ENCODE measurements at regions not wholly inside any gene's neighbourhood (a gene's known extent, or its start where the extent isn't known, plus 50 kb on each side); places are given as distances from the start of the nearest gene placed in this dataset.

- Histone ChIP-seq H3K4me1 (peaks cover 0 to 5% of the 10 kb centered on the region in 2 donors), H3K27ac (no peak overlapping the region), H3K9me3 (peaks cover 0 to 3% (median 0%) of the 10 kb centered on the region in 3 donors), H3K36me3 (no peaks in the 10 kb centered on the region), H3K27me3 (no peaks in the 10 kb centered on the region), H3K4me3 (no peak overlapping the region)
- intact Hi-C loops (cut with DNase I; ENCODE audit: low total_unique reads): loop anchor here (10.0 kb wide), 1 partner anchor 1416 kb away; the partner anchor contains the start of gene NRP2
- TF ChIP-seq CTCF (IDR thresholded peaks at IDR 0.05 in 4 of 5, conservative IDR thresholded peaks at IDR 0.05 in 1 of 5) (no peak), POLR2A (IDR thresholded peaks at IDR 0.05) (no peak)
- in situ Hi-C loops (cut with MboI; ENCODE audit: low sequenced_read_pairs in 4 of 4): no loop called here
- no peak for DNase-seq
- no peak for ATAC-seq
Observed at GRCh38 chr2:204268458-204268857, 276.8 kb upstream of the PARD3B start.

GRCh38 chr2:204268971-204269370 lies 276.3 kb upstream of the PARD3B start:
- Histone ChIP-seq H3K36me3 (no peaks in the 10 kb centered on the region), H3K4me3 (no peak overlapping the region), H3K4me1 (peaks cover 0 to 5% of the 10 kb centered on the region in 2 donors), H3K27ac (no peak overlapping the region), H3K27me3 (no peaks in the 10 kb centered on the region), H3K9me3 (peaks cover 0 to 3% (median 0%) of the 10 kb centered on the region in 3 donors)
- TF ChIP-seq POLR2A (IDR thresholded peaks at IDR 0.05) (no peak), CTCF (IDR thresholded peaks at IDR 0.05 in 4 of 5, conservative IDR thresholded peaks at IDR 0.05 in 1 of 5) (no peak)
- ATAC-seq: no peak
- in situ Hi-C loops (cut with MboI; ENCODE audit: low sequenced_read_pairs in 4 of 4): no loop called here
- DNase-seq: no peak
- intact Hi-C loops (cut with DNase I; ENCODE audit: low total_unique reads): loop anchor here (10.0 kb wide), 1 partner anchor 1416 kb away; the partner anchor contains the start of gene NRP2

- Histone ChIP-seq H3K4me3 (no peak overlapping the region), H3K27me3 (no peaks in the 10 kb centered on the region), H3K36me3 (no peaks in the 10 kb centered on the region), H3K4me1 (peaks cover 0 to 5% of the 10 kb centered on the region in 2 donors), H3K27ac (peak overlapping the region in 1 of 4 donors; percentile 4), H3K9me3 (peaks cover 0 to 3% (median 0%) of the 10 kb centered on the region in 3 donors)
- intact Hi-C loops (cut with DNase I; ENCODE audit: low total_unique reads) (no loop called here), in situ Hi-C loops (cut with MboI; ENCODE audit: low sequenced_read_pairs in 4 of 4) (no loop called here)
- TF ChIP-seq CTCF (IDR thresholded peaks at IDR 0.05 in 4 of 5, conservative IDR thresholded peaks at IDR 0.05 in 1 of 5) (no peak), POLR2A (IDR thresholded peaks at IDR 0.05) (no peak)
- ATAC-seq: no peak
- no peak for DNase-seq
Observed at GRCh38 chr2:204272089-204272488, 273.2 kb upstream of the PARD3B start.

- peak overlapping the region in 1 of 4 donors; percentile 4 for H3K27ac ChIP-seq
- intact Hi-C loops (cut with DNase I; ENCODE audit: low total_unique reads): no loop called here
- H3K4me3 ChIP-seq: no peak overlapping the region
- no peaks in the 10 kb centered on the region for H3K36me3 ChIP-seq
- DNase-seq (no peak), ATAC-seq (no peak)
- peaks cover 0 to 5% of the 10 kb centered on the region in 2 donors for H3K4me1 ChIP-seq
- TF ChIP-seq POLR2A (IDR thresholded peaks at IDR 0.05) (no peak), CTCF (IDR thresholded peaks at IDR 0.05 in 4 of 5, conservative IDR thresholded peaks at IDR 0.05 in 1 of 5) (no peak)
- in situ Hi-C loops (cut with MboI; ENCODE audit: low sequenced_read_pairs in 4 of 4): no loop called here
- no peaks in the 10 kb centered on the region for H3K27me3 ChIP-seq
- H3K9me3 ChIP-seq: peaks cover 0 to 3% (median 0%) of the 10 kb centered on the region in 3 donors
Observed at GRCh38 chr2:204272610-204273287, 272.5 kb upstream of the PARD3B start.
